GM19438 (cell line): ENCODE measurements at regions not wholly inside any gene's neighbourhood (a gene's known extent, or its start where the extent isn't known, plus 50 kb on each side); places are given as distances from the start of the nearest gene placed in this dataset.

Source experiments
- ATAC-seq: cut with Tn5 transposase; IDR thresholded peaks from one replicate; pipeline ENCODE4 v1.9.1; 2021; ENCODE audit warnings: low read depth; ENCODE audit not compliant: unreplicated experiment

GRCh38 chr1:164953815-164954214 is 394.8 kb downstream of the PBX1 start:
- ATAC-seq: no peak

GRCh38 chr1:164953098-164953497 is 394.1 kb downstream of the PBX1 start:
- ATAC-seq: no peak

- ATAC-seq: no peak
Observed at GRCh38 chr1:164951508-164951907, 392.5 kb downstream of the PBX1 start.

- ATAC-seq: no peak
Observed at GRCh38 chr1:164950541-164950986, 391.6 kb downstream of the PBX1 start.

- no peak for ATAC-seq
Observed at GRCh38 chr1:164949771-164950471, 390.9 kb downstream of the PBX1 start.

- no peak for ATAC-seq
Observed at GRCh38 chr1:164948101-164948500, 389.1 kb downstream of the PBX1 start.

- no peak for ATAC-seq
Observed at GRCh38 chr1:164937291-164937690, 378.3 kb downstream of the PBX1 start.

- ATAC-seq: no peak
Observed at GRCh38 chr1:164932580-164932979, 373.6 kb downstream of the PBX1 start.

- no peak for ATAC-seq
Observed at GRCh38 chr1:164930833-164931232, 371.8 kb downstream of the PBX1 start.

GRCh38 chr1:164930241-164930640 is 371.3 kb downstream of the PBX1 start:
- no peak for ATAC-seq

- ATAC-seq: no peak
Observed at GRCh38 chr1:164928232-164928812, 369.3 kb downstream of the PBX1 start.

GRCh38 chr1:164926107-164926506 is 367.1 kb downstream of the PBX1 start:
- ATAC-seq: no peak

GRCh38 chr1:164922585-164922984 is 363.6 kb downstream of the PBX1 start:
- no peak for ATAC-seq

- ATAC-seq: no peak
Observed at GRCh38 chr1:164921493-164921892, 362.5 kb downstream of the PBX1 start.

GRCh38 chr1:164918140-164918539 is 359.2 kb downstream of the PBX1 start:
- ATAC-seq: no peak

GRCh38 chr1:164914208-164914607 is 355.2 kb downstream of the PBX1 start:
- no peak for ATAC-seq

GRCh38 chr1:164912290-164912689 is 353.3 kb downstream of the PBX1 start:
- ATAC-seq: no peak

GRCh38 chr1:164910671-164911070 is 351.7 kb downstream of the PBX1 start:
- ATAC-seq: no peak

- ATAC-seq: no peak
Observed at GRCh38 chr1:164907666-164908065, 348.7 kb downstream of the PBX1 start.

GRCh38 chr1:164905869-164906268 is 346.9 kb downstream of the PBX1 start:
- no peak for ATAC-seq

- no peak for ATAC-seq
Observed at GRCh38 chr1:164902491-164902890, 343.5 kb downstream of the PBX1 start.
